Mammary epithelial cell (primary cell): ENCODE measurements at regions not wholly inside any gene's neighbourhood (a gene's known extent, or its start where the extent isn't known, plus 50 kb on each side); places are given as distances from the start of the nearest gene placed in this dataset.

Source experiments
- EZH2 ChIP-seq: IDR thresholded peaks from 2 replicates; pipeline ENCODE4 v1.6.1; 2012; ENCODE audit warnings: low read length, inconsistent platforms, borderline replicate concordance
- TF ChIP-seq, protein P1 (sequence below), 2 donors: IDR thresholded peaks in 1 of 2; conservative IDR thresholded peaks in 1 of 2; 2 replicates each; pipeline ENCODE4 v1.5.1; 2011 to 2012; ENCODE audit warnings: inconsistent platforms in 2 of 2, low read length in 2 of 2, mild to moderate bottlenecking in 2 of 2, control low read depth in 1 of 2, low read depth in 1 of 2; ENCODE audit not compliant: insufficient read depth in 1 of 2; ENCODE audit errors: extremely low read depth in 1 of 2

- TF ChIP-seq, protein P1, sequence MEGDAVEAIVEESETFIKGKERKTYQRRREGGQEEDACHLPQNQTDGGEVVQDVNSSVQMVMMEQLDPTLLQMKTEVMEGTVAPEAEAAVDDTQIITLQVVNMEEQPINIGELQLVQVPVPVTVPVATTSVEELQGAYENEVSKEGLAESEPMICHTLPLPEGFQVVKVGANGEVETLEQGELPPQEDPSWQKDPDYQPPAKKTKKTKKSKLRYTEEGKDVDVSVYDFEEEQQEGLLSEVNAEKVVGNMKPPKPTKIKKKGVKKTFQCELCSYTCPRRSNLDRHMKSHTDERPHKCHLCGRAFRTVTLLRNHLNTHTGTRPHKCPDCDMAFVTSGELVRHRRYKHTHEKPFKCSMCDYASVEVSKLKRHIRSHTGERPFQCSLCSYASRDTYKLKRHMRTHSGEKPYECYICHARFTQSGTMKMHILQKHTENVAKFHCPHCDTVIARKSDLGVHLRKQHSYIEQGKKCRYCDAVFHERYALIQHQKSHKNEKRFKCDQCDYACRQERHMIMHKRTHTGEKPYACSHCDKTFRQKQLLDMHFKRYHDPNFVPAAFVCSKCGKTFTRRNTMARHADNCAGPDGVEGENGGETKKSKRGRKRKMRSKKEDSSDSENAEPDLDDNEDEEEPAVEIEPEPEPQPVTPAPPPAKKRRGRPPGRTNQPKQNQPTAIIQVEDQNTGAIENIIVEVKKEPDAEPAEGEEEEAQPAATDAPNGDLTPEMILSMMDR (conservative IDR thresholded peaks at IDR 0.05 in 1 of 2, IDR thresholded peaks at IDR 0.05 in 1 of 2; ENCODE audit: extremely low read depth in 1 of 2, insufficient read depth in 1 of 2, low read depth in 1 of 2, low read length in 2 of 2): no peak
- no peak for TF ChIP-seq EZH2
Measured at GRCh38 chr3:59425371-59425770, 375.5 kb upstream of the CFAP20DC start.
